GM21390 (cell line): ENCODE measurements at regions not wholly inside any gene's neighbourhood (a gene's known extent, or its start where the extent isn't known, plus 50 kb on each side); places are given as distances from the start of the nearest gene placed in this dataset.

Experiments
- ATAC-seq: cut with Tn5 transposase; IDR thresholded peaks from one replicate; pipeline ENCODE4 v1.9.1; 2021; ENCODE audit not compliant: unreplicated experiment

- ATAC-seq: no peak
Measured at GRCh38 chr1:234686035-234686434, 76.1 kb upstream of the IRF2BP2 start.

DNA sequence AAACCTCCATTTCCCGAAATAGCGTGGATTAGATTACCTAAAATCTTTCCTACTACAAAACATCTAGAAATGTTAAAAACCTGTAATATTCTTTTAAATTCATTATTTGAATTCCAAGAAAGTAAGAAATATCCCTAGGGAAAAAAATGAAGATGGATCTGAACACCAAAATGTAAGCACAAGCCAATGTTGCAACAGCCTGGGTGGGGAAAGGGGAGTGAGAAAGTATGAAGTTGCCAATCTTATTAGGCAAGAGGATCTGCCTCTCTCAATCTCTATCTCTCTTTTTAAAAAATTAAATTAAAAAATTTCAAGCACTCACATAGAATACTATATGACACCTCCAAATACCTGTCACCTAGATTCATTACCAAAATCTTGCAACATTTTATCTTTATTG is 74.9 kb upstream of the IRF2BP2 start:
- no peak for ATAC-seq

GRCh38 chr1:234683861-234684632 is 74.1 kb upstream of the IRF2BP2 start:
- no peak for ATAC-seq

- ATAC-seq: no peak
Measured at GRCh38 chr1:234683127-234683860, 73.3 kb upstream of the IRF2BP2 start.

GRCh38 chr1:234681990-234682389 is 72.0 kb upstream of the IRF2BP2 start:
- ATAC-seq: no peak

- ATAC-seq: no peak
Measured at GRCh38 chr1:234681065-234681464, 71.1 kb upstream of the IRF2BP2 start.

GRCh38 chr1:234680331-234680904 is 70.4 kb upstream of the IRF2BP2 start:
- ATAC-seq: no peak

- ATAC-seq: peak; percentile 87
Measured at GRCh38 chr1:234676103-234676594, 66.2 kb upstream of the IRF2BP2 start.

DNA sequence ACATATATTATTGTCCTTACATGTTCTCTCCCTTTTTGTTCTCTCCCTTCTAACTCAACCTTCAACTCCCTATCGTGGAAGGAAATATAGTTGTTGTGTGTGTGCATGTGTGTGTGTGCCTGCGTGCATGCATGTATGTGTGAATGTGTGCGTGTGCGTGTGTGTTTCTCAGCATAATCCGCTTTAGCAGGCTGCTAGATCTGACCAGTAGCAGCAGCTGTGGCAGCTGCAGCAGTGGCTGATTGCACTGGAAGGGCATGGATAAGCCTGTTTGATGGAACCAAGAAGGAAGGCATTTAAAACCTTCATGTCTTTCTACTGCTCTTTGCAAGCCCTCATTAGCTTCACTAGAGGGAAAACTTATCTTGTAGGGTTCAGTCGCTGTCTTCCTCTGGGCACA is 65.6 kb upstream of the IRF2BP2 start:
- peak; percentile 11 for ATAC-seq

GRCh38 chr1:234675006-234675405 is 65.0 kb upstream of the IRF2BP2 start:
- no peak for ATAC-seq

GRCh38 chr1:234674218-234674815 is 64.3 kb upstream of the IRF2BP2 start:
- no peak for ATAC-seq

DNA sequence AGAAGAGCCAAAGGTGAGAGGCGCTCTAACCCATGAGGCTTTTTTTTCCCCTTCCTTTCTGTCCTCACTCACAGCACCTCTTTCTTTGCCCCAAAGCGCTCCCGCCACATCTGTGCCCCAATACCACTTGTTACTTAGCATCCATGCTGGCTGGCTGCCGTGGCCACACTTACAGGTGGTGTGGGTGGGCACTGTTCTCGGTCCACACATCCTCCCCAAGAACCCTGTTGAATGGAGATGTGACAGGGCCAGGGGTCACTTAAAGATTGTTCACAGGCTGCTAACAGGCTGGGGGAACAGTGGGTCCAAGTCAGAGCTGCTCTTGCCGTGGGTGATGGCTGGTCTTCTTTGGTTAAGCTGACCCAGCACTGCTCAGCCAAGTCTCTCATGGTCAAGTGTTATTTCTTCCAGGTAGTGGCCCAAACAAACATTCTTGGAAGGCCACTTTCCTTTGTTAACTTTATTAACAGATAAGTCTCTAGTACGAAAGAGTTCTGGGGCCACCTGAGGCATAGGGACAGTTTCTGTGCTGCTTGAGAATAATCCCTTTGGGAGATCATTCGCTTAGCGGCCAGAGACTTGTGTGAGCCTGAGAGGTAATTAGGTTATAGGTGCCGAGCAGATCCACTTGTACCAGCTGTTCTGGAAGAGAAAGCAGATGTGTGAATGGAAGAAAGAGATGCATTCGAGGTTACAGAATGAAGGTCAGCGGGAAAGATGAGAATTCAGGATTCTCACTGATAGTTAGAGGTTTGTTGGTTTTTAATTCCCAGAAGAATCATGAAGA is 62.6 kb upstream of the IRF2BP2 start:
- ATAC-seq: no peak

- peak; percentile 57 for ATAC-seq
Measured at GRCh38 chr1:234670967-234671626, 61.1 kb upstream of the IRF2BP2 start.

GRCh38 chr1:234669499-234669898 is 59.5 kb upstream of the IRF2BP2 start:
- no peak for ATAC-seq

GRCh38 chr1:234668577-234668955 is 58.6 kb upstream of the IRF2BP2 start:
- no peak for ATAC-seq

DNA sequence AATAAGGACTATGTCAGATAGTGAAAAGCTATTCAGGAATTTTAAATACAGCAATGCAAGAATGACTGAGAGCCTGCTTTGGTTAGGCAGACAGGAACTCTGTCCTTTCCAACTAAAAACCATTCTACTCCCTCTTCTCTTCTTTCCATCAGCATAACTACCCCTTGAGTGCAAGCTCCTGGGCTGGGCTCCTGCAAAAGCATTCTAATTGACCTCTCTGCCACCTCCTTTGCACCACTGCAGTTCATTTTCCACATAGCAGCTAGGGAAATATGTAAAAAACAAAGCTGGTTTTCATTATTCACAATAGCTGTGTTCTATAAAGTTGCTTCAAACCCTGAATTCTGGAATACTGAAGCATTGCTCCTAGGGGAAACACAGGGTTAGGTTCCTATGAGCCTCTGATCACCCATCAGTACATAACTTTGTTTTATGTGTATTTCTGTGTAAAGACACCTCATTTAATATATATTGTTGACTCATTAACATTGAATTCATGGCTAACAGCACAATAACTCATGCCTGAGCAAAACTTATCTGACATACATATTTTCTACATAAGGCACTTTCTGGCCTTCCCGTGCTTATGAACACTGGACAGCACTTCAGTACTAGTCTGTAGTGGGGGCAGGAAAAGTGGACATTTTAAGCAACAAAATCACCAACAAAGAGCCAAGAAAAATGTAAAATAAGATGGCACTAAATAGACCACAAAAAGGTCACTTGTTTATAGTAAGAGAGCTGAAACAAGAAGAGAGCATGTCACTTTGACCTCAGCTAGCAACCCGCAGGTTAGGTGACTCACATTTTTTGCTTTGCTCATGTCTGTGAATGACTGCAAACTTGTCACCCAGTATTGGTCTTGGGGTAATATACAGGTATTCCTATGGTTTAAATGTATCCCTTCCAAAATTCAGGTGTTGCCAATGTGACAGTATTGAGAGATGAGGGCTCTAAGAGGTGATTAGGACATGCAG is 57.9 kb upstream of the IRF2BP2 start:
- ATAC-seq: no peak

- ATAC-seq: no peak
Measured at GRCh38 chr1:234666761-234667160, 56.8 kb upstream of the IRF2BP2 start.

GRCh38 chr1:234665975-234666605 is 56.1 kb upstream of the IRF2BP2 start:
- no peak for ATAC-seq

DNA sequence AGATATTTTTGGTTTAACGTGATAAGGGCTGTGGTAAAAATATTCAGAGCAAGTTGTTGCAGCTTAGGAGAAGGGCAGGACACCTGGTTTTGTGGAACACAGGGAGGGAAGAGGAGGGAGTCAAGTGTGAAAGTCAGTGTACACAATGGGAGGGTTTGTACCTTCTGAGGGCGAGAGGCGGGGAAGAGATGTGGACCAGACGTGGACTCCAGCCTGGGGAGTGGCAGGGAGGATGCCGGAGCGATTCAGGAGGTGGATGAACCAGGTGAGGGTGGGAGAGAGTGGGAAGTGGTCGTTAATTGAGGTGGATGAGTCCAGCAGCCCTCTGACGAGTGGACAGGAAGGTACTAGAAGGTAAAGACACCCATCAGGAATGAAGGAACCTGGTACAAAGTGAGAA is 52.2 kb upstream of the IRF2BP2 start:
- no peak for ATAC-seq
